ENCODE measurements at regions not wholly inside any gene's neighbourhood (a gene's known extent, or its start where the extent isn't known, plus 50 kb on each side); places are given as distances from the start of the nearest gene placed in this dataset.
A peak's percentile ranks its signal among the peaks of the same experiment; 100 is the strongest.

GRCh38 chr10:4658777-4659176, 167.2 kb upstream of the AKR1E2 start:
- DNase-seq, result no peak

DNA sequence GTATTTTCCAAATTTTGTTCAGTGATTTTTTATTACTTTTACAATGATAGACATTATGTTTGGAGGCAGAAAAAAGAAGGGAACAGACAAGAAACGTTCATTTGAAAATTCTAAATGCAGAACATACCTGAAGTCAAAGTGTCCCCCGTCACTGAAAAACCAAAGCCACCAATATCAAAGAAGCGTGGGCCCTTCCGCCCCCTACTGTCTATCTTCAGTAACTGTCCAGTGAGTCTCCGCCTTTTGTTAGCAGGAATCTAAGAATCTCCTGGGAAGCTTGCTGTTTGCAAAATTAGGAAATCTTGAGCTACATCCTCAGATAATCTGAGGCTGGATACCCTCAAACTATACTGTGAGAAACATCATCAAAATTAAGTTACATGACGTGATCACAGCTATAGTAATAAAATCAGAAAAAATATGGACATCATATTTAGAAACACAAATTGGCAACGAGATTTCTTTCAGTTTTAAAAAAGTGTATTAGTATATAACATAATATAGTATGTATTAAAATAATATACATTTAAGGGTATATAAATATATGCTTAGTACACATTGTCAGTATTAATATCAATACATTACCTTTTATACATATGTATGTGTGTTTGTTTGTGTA, 169.3 kb upstream of the AKR1E2 start:
- DNase-seq, result peak; percentile 71

DNA sequence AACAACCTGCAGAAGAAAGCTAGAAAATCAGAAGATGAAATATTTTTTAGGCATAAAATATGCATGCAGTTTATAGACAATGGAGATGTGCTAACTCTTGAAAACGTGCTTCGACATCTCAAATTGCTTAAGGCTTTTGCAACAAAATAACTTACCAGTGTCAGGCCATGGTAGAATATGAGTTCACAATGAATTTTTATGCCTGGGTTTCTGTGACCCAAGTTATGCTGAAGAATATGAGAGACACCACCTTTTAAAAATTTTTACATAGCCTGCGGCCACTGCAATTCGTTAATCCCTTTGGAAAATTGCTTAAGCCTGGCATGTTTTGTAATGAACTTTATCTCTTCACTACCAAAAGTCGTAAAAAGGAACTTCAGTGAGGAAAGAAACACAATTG, 170.1 kb upstream of the AKR1E2 start:
- DNase-seq, result no peak

DNA sequence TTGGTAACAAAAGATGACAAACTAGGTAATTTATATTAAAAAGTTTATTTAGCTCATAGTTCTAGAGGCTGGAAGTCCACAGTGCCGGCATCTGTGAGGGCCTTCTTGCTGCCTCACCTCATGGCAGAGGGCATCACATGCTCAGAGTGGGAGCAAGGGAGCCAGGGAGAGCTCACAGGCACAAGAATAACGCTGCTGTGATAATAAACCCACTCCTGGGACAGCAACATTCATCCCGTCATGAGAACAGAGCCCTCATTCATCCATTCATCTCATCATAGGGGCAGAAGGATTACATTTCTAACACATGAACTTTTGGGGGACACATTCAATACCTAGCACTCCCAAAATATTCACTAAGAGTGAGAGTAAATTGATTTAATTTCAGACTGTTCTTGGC, 170.6 kb upstream of the AKR1E2 start:
- no peak for DNase-seq

- DNase-seq, result no peak
Observed at GRCh38 chr10:4654496-4654895, 171.5 kb upstream of the AKR1E2 start.

- DNase-seq, result peak; percentile 73
Observed at GRCh38 chr10:4653160-4653559, 172.8 kb upstream of the AKR1E2 start.

DNA sequence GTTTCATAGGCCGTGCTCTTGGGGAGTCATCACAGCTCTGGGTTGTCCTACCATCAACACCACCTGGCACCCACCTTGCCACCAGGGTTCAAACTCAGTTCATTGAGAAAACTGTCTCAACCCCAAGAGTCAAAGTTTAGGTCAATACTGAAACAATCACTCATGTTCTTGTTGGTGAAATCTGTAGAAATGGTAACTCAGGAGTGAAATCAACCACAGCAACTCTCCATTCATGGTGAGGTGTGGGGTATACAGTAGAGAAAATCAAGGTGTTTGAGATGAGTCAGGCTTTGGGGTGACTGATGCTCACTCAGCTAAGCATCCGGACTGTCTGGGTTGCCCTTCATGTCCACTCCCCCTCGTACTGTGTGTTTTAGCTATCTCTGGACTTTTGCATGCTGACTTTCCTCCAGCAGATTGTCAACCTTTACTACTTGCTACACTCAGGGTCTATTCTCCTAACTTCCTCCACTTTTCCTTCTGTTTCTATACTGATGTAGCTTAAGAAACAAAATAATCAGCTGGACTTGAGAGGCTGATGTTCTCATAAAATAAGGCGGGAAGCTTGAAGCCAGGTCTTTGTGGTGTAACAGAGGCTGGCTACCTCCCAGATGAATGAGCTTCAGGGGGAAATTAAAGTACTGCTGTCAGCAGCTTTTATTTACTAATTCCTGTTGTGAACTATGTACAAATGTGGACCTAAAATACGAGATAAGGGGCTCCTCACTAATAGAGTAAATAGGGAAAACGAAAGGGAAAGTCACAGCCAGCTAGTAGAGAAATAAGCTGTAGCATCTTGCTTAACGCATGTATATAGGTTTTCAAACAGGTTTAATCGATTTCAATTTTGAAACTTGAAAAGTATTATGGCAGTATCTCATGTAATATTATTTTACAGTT, 173.6 kb upstream of the AKR1E2 start:
- peak; percentile 31 for DNase-seq

DNA sequence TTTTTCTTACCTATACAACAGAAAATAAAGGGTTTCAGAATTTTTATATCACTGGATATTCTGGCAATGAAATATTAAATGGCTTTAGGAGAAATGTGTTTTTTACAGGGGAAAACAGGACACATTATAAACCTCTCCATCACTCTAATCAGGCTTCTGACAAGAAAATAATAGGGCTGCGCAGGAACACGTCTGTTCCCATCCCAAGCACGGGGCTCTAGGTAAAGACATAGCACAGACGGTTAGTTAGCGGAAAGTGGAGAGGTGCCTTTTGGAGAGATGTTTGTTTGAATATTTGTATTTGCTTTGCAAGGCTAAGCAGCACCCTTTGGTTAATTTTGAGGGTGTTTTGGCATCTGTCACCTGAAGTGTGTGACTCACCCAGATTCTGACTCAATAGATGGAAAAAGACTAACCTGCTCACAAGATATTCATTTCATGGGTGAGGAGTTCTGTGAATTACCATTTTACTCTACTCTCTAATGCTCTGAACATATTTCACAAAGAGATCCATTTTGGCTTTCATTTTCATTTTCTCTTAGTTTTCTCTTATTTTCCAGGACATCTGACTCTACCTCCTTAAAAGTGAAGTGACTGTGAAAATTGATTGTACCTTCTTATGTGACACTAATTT, 174.5 kb upstream of the AKR1E2 start:
- DNase-seq, result no peak

DNA sequence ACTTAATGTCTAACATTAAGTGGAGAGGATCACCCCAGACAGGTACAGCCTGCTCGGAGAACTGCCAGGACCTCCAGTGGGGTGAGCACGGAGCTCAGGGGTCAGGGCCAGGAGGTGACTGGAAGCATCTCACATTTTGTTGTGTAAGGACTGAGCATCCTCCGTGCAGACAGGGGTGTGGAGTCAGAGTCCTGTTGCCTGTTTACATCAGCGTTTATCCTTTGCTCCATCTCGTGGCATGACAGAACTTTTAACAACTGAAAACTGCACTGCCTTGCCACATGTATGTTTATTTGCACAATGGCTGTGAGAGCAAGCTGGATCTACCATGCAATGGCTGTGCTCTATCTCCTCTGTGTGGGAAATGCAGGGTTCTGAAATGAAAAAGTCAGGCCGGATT, 175.4 kb upstream of the AKR1E2 start:
- no peak for DNase-seq

GRCh38 chr10:4649886-4650508, 176.0 kb upstream of the AKR1E2 start:
- DNase-seq, result no peak

DNA sequence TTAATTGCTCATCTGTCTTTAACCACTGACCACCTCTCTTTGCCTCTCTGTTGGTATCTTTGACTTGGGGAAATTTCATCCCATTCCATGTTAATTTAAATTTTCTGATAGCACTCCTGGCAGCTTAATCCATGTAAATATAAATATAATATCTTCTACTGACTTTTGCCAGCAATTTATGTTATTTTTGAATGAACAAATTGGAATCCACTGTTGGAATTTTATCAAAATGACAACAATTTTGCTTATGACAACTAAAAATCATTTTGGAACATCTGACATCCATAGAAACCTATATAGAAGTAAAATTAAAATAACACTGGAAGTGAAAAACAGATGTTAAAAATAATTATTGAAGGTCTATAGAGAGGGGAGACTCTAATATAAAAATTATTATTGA, 176.5 kb upstream of the AKR1E2 start:
- no peak for DNase-seq

- no peak for DNase-seq
Observed at GRCh38 chr10:4648999-4649398, 177.0 kb upstream of the AKR1E2 start.

DNA sequence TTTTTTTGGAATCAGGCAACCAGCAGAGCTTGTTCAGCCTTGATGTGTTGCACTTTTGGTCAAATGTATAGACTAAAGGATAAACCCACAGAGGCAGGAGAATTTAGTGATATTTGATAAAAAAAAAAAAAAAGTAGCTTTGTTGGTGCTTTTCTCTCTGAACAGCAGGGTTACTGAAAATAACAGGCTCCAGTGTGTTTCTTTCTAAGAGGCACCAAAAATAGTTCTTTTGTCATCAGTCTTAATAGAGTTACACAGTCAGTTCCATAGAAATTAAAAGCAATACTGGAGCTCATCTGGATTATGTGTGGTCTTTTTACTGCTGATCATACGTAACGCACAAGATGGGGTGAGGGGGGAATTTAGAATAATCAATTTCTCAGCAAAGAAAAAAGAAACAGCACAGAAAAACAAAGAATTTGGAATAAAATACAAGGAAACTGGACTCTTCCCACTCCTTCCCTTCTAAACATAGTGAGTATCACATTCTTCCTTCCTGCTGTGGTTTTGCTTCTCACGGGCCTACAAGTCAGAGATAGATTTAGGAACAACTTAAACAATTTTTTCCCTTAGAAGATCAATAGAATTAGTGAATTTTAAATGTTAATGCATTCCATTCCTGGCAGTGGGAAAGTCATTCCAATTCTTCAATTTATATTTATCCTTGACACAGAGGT, 178.8 kb upstream of the AKR1E2 start:
- no peak for DNase-seq

DNA sequence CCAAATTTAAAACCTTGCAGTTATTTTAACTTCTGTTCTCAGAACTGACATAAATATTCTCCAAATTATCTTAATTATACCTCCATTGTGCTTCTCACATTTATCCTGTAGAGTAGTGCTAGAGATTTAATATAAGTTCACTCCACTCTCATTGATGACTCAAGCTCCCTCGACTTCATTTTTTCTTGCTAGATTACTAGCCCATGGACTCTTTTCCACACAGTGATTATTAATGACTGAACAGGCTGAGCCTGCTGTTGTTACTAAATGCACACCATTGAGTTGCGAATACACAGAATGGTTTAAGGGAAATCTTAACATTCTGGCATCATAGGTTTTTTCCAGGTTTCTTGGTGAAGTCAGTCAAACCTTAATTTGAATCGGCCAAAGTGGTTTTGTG, 179.5 kb upstream of the AKR1E2 start:
- no peak for DNase-seq

DNA sequence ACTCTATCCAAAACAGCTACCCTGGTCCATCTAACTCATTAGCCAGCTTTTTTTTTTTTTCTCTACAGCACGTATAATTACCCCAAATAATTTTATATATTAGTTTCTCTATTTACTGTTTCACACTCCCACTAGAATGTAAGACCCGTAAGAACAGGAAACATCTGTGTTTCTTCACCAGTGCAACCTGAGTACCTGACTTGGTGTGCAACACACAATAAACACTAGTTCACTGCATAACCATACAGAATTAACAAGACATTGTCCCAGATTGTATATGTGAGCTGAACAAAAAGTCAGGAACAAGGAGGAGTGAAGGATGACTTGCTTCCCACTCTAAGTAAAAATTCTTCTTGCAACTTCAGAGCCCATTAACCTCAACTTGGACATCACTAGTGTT, 180.2 kb upstream of the AKR1E2 start:
- no peak for DNase-seq

GRCh38 chr10:4643471-4643870, 182.5 kb upstream of the AKR1E2 start:
- DNase-seq, result no peak

DNA sequence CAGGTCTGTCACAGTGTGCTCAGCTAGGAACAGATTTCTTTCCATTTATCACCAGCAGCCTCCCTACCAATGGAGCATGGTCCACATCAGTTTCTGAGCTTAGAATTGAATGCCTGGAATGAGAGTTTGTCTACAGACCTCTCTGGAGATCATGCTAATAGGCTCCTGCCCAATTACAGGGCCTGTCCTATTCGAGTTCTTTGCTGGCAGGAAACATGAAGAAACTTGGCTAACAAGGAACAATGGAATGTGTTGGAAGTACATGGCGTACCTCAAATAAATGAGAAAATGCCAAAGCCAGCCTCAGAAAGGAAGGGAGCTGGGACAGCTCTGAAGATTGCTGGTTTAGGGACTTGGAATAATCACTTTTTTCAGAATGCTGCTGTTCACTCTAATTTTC, 186.0 kb upstream of the AKR1E2 start:
- no peak for DNase-seq

DNA sequence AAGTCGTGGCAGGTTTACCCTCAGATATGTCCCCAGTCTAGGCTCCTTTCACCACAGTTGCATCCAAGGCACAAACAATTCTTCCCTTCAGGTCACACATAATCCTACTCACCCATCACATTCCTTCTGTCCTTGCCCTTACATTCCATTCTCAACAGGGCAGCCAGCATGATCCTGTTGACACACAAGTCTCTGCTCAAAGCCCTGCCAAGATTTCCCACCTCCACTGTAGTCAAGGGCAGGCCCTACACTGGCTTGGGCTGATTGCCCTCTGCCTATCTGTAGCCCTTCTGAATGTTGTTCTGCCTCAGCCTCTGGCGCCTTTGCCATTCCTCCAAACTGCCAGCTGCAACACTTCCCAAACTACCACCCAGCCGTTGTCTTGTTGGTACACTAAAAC, 187.9 kb upstream of the AKR1E2 start:
- DNase-seq, result no peak

- DNase-seq, result no peak
Observed at GRCh38 chr10:4637657-4638056, 188.3 kb upstream of the AKR1E2 start.

DNA sequence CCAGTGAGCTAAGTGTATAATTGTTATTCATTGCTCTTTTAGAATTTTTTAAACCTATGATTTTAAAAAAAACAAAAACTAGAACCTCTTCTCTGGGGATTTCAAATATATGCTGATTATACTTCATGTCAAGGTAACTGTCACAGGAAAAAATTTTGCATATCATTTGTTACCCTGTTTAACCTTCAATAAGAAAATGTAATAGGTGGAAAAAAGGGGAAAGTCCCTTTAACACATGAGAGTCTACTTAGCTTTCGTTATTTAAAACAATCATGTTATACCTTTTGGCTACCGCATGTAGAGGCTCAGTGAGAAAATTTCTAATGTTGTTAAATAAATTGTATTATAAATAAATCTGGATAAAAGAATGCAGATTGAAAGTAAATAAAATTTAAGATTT, 190.1 kb upstream of the AKR1E2 start:
- DNase-seq, result no peak

GRCh38 chr10:4635388-4635787, 190.6 kb upstream of the AKR1E2 start:
- DNase-seq, result no peak

GRCh38 chr10:4633776-4634175, 192.2 kb upstream of the AKR1E2 start:
- DNase-seq, result no peak

- no peak for DNase-seq
Observed at GRCh38 chr10:4633186-4633585, 192.8 kb upstream of the AKR1E2 start.
